ENCODE measurements at regions not wholly inside any gene's neighbourhood (a gene's known extent, or its start where the extent isn't known, plus 50 kb on each side); places are given as distances from the start of the nearest gene placed in this dataset.
"Not testable (repeated sequence)": the region's sequence is repeated elsewhere in the genome, so short reads cannot be mapped to it uniquely, and the experiment has no call there.

- Mint-ChIP-seq H3K36me3 (ENCODE audit: low read depth) (no peaks in the 10 kb centered on the region), H3K9me3 (no peaks in the 10 kb centered on the region), H3K27ac (no peak overlapping the region), H3K27me3 (ENCODE audit: low read depth) (peaks cover 37% of the 10 kb centered on the region), H3K4me3 (no peak overlapping the region), H3K4me1 (ENCODE audit: low read depth) (peaks cover 37% of the 10 kb centered on the region)
- DNase-seq (ENCODE audit: low spot score), result no peak
These were observed 153.7 kb upstream of the PZP start for GRCh38 chr12:9361879-9362326.

DNA sequence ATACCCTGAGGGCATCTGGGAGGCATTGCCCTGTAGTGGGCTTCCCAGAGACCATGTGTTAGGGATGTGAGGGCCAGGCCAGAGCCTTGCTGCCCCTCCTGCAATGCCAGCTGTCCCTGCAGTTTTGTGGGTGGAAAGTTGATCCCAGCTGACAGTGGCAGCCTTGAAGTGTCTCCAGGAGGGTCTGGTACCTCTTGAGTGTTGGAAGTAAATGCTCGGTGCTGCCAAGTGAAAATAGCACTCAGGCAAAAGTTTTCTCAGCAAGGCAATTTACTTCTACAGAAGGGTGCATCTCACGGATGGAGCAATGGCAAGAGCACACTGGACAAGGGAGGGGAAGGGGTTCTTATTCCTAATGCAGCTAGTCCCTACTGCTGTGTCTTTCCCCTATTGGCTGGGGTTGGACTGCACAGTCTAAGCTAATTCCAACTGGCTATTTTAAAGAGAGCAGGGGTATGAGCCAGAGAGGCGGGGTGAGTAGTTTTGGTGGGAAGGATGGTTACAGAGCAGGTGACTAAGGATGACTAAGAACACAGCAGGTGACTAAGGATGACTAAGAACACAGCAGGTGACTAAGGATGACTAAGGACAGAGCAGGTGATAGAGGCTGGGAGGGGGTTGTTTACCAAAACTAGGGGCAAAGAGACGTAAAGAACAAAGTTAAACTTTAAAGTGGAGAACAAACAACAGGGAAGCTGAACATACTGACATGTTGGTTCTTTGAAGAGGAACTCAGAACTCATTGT, 146.0 kb upstream of the PZP start:
- not testable (repeated sequence) for H3K36me3 Mint-ChIP-seq (ENCODE audit: low read depth); H3K4me3 Mint-ChIP-seq; H3K4me1 Mint-ChIP-seq (ENCODE audit: low read depth); DNase-seq (ENCODE audit: low spot score); H3K27ac Mint-ChIP-seq
- Mint-ChIP-seq H3K27me3 (ENCODE audit: low read depth) (peaks cover 24% of the 10 kb centered on the region), H3K9me3 (peaks cover 29% of the 10 kb centered on the region)

DNA sequence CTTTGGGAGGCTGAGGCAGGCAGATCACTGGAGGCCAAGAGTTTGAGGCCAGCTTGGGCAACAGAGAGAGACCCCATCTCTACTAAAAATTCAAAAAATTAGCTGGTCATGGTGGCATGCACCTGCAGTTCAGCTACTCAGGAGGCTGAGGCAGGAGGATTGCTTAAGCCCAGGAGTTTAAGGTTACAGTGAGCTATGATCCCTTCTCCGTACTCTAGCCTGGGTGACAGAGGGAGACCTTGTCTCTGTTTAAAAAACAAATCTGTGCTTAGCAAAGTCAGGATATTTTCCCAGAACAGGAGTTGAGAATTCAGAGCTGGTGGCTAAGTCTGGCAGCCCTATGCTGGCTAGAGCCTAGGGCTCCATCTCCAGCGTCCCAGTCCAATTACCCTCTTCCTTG, 142.9 kb upstream of the PZP start:
- Mint-ChIP-seq H3K36me3 (ENCODE audit: low read depth) (peaks cover 4% of the 10 kb centered on the region), H3K27ac (no peak overlapping the region), H3K4me3 (no peak overlapping the region), H3K27me3 (ENCODE audit: low read depth) (no peaks in the 10 kb centered on the region), H3K9me3 (peaks cover 24% of the 10 kb centered on the region), H3K4me1 (ENCODE audit: low read depth) (peaks cover 3% of the 10 kb centered on the region)
- no peak for DNase-seq (ENCODE audit: low spot score)

DNA sequence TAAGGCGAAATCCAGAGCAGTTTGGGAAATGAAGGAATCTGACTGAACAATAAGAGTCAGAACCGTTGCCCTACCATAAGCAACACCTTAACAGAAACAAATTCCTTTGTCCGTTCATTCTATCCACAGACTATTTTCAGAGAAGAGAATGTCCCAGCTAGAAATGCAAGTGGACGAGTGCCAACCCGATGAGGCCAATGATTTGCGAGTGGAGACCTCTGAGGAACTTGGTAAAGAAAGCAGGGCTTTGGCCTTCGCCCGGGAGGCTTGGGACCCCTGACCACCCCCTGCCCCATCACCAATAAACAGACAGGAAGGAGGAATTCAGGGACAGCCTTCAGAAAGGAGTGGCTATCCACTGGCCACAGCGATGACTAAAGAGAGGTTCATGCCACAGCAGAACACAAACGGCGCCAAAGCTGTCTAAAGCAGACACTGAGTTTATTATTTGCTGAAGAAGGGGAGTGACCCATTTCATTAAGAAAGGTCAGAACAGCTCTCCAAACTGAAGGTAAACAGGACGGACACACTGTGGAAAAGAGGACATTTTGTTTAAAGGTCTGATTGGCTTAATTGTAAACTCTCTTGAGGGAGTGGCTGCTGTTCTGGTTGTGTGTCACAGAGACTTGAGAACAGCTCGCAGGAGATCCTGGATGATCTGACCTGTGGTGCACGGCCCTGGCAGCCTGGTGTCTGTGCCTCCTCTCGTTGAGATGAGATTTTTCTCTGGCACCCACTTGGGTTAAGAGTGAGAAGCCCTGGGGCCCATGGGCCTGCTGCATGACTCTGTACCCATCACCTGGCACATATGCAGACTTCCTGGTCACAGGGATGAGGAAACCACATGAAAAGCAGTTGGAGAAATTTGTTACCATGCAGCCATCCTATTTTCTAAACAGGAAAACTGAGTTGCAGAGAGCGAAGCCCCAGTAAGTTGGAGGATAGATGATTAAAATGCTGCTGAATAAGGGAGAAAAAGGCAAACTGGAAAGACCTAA, 142.0 kb upstream of the PZP start:
- DNase-seq (ENCODE audit: low spot score), result no peak
- Mint-ChIP-seq H3K4me1 (ENCODE audit: low read depth) (peaks cover 4% of the 10 kb centered on the region), H3K36me3 (ENCODE audit: low read depth) (peaks cover 4% of the 10 kb centered on the region), H3K27me3 (ENCODE audit: low read depth) (peaks cover 2% of the 10 kb centered on the region), H3K27ac (no peak overlapping the region), H3K4me3 (no peak overlapping the region), H3K9me3 (peaks cover 19% of the 10 kb centered on the region)

DNA sequence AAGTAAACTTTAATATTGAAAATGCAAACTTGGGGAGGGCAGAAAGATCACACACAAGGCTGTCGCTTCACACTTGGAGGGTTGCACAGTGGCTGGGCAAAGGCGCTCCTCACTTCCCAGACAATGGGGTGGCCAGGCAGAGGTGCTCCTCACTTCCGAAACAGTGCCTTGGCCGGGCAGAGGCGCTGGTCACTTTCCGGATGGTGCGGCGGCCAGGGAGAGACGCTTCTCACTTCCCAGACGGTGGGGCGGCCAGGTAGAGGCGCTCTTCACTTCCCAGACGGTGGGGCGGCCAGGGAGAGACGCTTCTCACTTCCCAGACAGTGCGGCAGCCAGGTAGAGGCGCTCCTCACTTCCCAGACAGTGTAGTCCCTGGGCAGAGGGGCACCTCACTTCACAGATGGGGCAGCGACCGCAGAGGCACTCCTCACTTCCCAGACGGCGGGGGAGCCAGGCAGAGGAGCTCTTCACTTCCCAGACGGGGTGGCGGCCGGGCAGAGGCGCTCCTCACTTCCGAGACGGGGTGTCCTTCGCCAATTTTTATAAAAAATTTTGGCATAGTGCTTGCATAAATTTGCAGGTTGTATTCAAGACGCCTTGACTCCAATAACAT, 140.8 kb upstream of the PZP start:
- H3K27me3 Mint-ChIP-seq (ENCODE audit: low read depth), result peaks cover 2% of the 10 kb centered on the region
- H3K4me1 Mint-ChIP-seq (ENCODE audit: low read depth), result peaks cover 8% of the 10 kb centered on the region
- no peak overlapping the region for H3K27ac Mint-ChIP-seq
- no peaks in the 10 kb centered on the region for H3K36me3 Mint-ChIP-seq (ENCODE audit: low read depth)
- H3K9me3 Mint-ChIP-seq, result peaks cover 8% of the 10 kb centered on the region
- H3K4me3 Mint-ChIP-seq, result no peak overlapping the region
- DNase-seq (ENCODE audit: low spot score), result no peak

DNA sequence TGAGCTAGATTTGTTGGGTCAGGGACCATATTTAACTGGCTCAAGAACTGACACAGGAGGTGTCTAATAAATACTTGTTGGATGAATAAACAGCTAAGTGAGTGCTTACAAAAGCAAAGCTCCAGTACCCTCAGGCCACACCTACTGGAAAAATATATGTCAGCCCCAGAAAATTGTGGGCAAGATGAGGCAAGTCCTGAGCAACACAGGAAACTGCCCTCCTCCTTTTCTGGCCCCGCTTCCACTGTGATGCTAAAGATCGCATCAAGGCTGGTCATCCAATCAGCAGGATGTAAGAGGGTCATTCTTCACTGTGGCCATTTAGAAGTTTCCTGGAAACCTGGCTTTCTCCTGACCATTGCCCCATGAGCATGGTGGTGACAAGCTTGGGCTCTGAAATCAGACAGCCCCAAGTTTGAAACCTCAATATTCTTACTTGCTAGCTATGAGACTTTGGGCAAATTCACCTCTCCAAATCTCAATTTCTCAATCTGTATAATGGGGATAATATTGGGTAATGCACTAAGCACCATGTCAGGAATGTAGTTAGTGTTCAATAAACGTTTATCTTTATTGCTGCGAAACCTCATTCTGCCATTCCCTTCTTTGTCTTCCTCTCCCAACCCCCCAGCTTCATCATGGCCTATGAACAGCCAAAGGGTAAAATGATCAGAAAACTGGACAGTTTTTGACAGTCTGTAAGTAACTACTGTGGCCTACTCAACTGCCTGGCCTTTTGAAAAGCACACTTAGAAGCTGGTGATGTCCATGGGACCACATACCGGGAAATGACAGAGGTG, 139.3 kb upstream of the PZP start:
- no peak for DNase-seq (ENCODE audit: low spot score)

DNA sequence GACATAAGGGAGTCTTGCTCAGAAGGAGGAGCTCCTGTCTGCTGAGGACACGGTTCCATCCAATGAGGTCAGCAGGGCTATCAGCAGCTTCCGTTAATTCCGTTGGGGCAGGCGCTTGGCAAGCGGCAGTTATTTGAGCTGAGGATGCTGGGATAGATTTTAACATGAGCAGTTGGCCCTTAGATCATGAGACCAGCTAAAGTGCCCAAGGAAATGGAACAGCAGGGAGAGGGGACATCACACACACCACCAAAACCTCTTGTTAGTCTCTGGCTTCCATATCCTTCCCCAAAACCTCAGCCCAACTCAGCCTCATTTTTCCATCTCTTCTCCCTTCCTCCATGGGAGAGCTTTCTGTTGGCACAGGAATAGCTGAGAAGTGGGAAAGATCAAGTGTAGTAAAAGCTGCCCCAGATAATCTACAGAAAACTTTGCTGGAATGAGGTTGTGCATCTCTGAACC, 138.7 kb upstream of the PZP start:
- no peak for DNase-seq (ENCODE audit: low spot score)
- H3K4me3 Mint-ChIP-seq, result no peak overlapping the region
- H3K27ac Mint-ChIP-seq, result no peak overlapping the region
- H3K4me1 Mint-ChIP-seq (ENCODE audit: low read depth), result peaks cover 12% of the 10 kb centered on the region
- H3K36me3 Mint-ChIP-seq (ENCODE audit: low read depth), result no peaks in the 10 kb centered on the region
- peaks cover 4% of the 10 kb centered on the region for H3K27me3 Mint-ChIP-seq (ENCODE audit: low read depth)
- no peaks in the 10 kb centered on the region for H3K9me3 Mint-ChIP-seq

More for the DNA sequence above, 139.3 kb upstream of the PZP start:
- no peak overlapping the region for H3K4me3 Mint-ChIP-seq
- H3K27me3 Mint-ChIP-seq (ENCODE audit: low read depth), result peaks cover 4% of the 10 kb centered on the region
- peaks cover under 1% of the 10 kb centered on the region for H3K9me3 Mint-ChIP-seq
- peaks cover 8% of the 10 kb centered on the region for H3K4me1 Mint-ChIP-seq (ENCODE audit: low read depth)
- H3K27ac Mint-ChIP-seq, result no peak overlapping the region
- H3K36me3 Mint-ChIP-seq (ENCODE audit: low read depth), result no peaks in the 10 kb centered on the region

- H3K36me3 Mint-ChIP-seq (ENCODE audit: low read depth), result no peaks in the 10 kb centered on the region
- DNase-seq (ENCODE audit: low spot score), result no peak
- H3K4me1 Mint-ChIP-seq (ENCODE audit: low read depth), result peaks cover 20% of the 10 kb centered on the region
- H3K27me3 Mint-ChIP-seq (ENCODE audit: low read depth), result peaks cover 4% of the 10 kb centered on the region
- no peaks in the 10 kb centered on the region for H3K9me3 Mint-ChIP-seq
- H3K4me3 Mint-ChIP-seq, result no peak overlapping the region
- H3K27ac Mint-ChIP-seq, result no peak overlapping the region
These were observed 137.0 kb upstream of the PZP start for GRCh38 chr12:9345171-9345570.

GRCh38 chr12:9344541-9344940, 136.3 kb upstream of the PZP start:
- peaks cover 20% of the 10 kb centered on the region for H3K4me1 Mint-ChIP-seq (ENCODE audit: low read depth)
- H3K27me3 Mint-ChIP-seq (ENCODE audit: low read depth), result peaks cover 4% of the 10 kb centered on the region
- no peak overlapping the region for H3K4me3 Mint-ChIP-seq
- H3K9me3 Mint-ChIP-seq, result no peaks in the 10 kb centered on the region
- H3K27ac Mint-ChIP-seq, result no peak overlapping the region
- DNase-seq (ENCODE audit: low spot score), result no peak
- no peaks in the 10 kb centered on the region for H3K36me3 Mint-ChIP-seq (ENCODE audit: low read depth)

GRCh38 chr12:9343731-9344130, 135.5 kb upstream of the PZP start:
- Mint-ChIP-seq H3K4me1 (ENCODE audit: low read depth) (peaks cover 20% of the 10 kb centered on the region), H3K4me3 (no peak overlapping the region), H3K27ac (no peak overlapping the region), H3K36me3 (ENCODE audit: low read depth) (no peaks in the 10 kb centered on the region), H3K9me3 (no peaks in the 10 kb centered on the region), H3K27me3 (ENCODE audit: low read depth) (peaks cover 7% of the 10 kb centered on the region)
- DNase-seq (ENCODE audit: low spot score), result no peak

DNA sequence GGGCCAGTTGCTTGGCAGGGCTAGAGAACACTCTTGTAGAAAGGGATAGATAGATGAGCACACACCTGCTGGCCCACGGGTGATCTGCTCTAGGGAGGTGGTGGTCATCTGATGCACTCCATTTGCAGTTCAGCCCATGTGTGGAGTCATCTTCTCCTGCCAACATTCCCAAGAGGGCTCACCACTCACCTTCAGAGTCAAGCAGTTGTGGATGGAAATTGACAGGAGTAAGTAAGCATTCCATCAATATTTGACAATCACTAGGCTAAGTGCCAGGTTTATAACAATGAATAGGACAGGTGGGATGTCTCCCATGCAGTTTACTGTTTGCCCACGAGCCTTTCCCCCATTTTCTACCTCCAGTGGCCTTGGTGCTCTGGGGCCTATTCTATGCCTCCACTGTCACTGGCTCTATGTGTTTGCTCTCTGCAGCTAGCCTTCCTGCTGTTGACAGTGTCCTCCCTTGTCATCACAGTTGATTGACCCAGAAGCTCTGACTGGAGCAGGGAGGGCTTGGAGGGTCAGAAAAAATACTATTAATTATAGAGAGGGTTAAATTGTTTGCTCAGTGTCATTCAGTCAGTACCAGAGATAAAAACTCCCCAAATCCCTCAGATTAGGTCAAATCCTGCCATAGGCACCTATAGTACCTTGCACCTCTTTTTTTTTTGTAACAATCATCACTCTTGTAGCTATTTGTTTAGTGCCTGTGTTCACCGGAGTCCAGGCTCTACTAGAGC, 134.6 kb upstream of the PZP start:
- Mint-ChIP-seq H3K4me3 (no peak overlapping the region), H3K9me3 (no peaks in the 10 kb centered on the region), H3K27me3 (ENCODE audit: low read depth) (peaks cover 10% of the 10 kb centered on the region), H3K4me1 (ENCODE audit: low read depth) (peaks cover 20% of the 10 kb centered on the region), H3K27ac (no peak overlapping the region), H3K36me3 (ENCODE audit: low read depth) (no peaks in the 10 kb centered on the region)
- DNase-seq (ENCODE audit: low spot score), result no peak

- H3K9me3 Mint-ChIP-seq, result peaks cover 9% of the 10 kb centered on the region
- H3K36me3 Mint-ChIP-seq (ENCODE audit: low read depth), result no peaks in the 10 kb centered on the region
- H3K4me3 Mint-ChIP-seq, result peak overlapping the region; percentile 41
- peaks cover 20% of the 10 kb centered on the region for H3K4me1 Mint-ChIP-seq (ENCODE audit: low read depth)
- H3K27me3 Mint-ChIP-seq (ENCODE audit: low read depth), result peaks cover 15% of the 10 kb centered on the region
- H3K27ac Mint-ChIP-seq, result peak overlapping the region; percentile 79
- DNase-seq (ENCODE audit: low spot score), result no peak
These were observed 133.0 kb upstream of the PZP start for GRCh38 chr12:9341260-9341585.

Data from T-helper 2 cell treated with Interferon-gamma antibody and Interleukin-4, amounts not matched to agents 5 μg/mL and 100 μg/mL, for 36 hours (primary cell).